ENCODE measurements at regions not wholly inside any gene's neighbourhood (a gene's known extent, or its start where the extent isn't known, plus 50 kb on each side); places are given as distances from the start of the nearest gene placed in this dataset.
"Not testable (repeated sequence)": the region's sequence is repeated elsewhere in the genome, so short reads cannot be mapped to it uniquely, and the experiment has no call there.

DNA sequence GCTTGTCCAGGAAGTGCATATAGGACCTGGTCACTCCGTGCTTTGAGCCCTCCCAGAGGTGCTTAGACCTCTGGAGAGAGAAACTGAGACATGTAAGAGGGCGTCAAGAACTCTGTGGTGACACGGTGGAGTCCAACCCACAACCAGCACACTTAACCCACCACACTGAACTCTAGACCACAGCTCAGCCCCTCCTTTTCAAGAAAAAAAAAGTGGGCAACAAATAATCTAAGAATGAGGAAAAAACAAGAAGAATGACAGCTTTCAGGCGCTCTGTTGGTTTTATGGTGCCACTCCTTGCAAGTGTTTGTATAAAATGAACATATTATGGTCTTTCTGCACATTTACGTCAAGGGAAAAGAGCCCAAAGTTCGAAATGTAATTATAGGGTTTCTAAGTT, 50.2 kb upstream of the SNAPC3 start:
- DNase-seq = no peak

DNA sequence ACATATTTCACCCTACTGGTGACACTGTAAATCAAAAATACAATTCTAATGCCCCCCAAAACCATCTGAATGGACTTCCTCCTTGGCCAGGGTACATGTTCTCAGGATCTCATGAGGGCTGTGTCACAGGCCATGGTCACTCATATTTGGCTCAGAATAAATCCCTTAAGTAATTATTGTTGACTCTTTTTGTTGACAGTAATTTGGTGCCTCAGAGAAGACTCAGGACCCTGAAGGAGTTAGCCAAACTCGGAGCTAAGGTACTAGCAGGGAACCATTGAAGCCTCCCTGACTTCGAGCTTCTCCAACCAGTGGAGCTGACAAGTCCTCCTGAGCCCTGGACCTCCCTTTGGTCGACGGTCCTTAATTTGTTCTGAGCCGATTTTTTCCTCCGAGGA, 51.2 kb upstream of the SNAPC3 start:
- DNase-seq = no peak

DNA sequence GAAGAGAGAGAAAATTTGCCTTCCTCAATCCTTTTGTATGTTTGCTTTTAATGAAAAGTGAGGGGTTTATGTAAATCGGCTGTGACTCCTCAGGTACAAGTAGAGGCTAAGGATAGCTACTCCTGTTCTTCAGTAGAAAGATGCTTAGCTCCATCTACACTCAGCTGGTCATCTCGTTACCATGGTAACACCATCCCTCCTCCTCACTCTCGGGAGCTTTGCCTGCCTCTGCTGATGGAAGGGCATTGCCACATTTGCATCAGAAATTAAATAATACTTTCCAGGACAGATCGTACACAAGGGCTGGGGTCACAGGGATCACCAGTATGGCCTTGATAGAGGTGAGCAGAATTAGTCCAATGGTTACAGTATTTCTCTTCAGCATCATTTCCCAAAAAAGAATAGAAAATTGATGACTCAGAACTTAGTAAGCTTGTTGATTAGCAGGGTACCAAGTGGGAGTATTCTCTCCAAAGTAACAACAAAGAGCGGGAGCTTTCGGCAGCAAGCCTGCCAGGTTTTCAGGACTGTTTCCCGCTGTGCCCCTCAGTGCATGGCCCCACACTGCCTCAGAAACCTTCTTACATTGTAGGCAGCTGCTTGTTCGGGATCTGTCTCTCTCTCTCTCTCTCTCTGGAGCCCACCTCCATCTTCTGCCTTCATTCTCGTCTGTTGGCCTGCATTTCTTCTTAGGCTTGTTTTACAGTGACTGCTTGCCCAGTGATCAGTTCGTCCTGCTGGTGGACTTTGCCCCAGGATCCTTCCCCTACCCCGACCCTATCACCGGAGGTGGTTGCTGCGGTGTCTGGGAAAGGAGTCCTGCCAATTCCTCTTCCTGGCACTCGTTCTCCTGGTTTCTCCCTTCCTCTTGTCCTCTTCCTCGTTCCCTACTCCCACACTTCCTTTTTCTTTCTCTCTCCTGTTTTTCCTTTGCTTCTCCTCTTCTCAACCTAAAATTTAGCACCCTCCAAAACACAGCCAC, 51.9 kb upstream of the SNAPC3 start:
- DNase-seq = no peak

DNA sequence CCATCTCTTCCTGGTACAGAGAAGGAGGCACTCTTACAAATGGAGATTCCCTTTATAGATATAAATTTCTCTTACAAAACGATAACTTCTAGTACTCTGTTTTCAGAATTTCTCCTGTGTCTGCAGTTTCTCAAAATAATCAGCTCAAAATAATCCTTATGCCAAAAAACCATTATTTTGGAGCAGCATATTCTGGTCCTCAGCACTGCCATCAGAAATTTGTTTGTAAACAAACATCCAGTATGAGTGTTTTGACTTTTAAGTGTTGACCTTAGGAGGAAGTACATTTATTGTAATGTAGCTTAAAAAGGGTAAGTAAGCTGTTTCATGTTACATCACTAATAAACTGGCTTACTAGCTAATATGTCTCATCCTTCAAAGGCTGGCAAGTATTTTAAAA, 52.8 kb upstream of the SNAPC3 start:
- DNase-seq = no peak

DNA sequence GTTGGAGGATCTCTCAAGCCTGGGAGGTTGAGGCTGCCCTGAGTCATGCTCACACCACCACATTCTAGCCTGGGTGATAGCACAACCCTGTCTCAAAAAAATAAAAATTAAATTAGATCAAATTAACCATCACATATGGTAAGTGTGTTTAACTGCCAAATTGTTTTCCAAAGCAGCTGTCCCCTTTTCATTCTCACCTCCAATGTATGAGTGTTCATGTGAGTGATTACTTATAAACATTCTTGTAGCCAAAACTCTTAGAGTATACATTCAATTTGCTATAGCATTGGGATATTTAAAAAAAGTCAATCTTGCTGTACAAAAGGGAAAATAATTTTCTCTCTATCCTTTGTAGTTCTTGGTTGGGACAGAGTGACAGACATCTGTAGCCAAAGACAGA, 53.4 kb upstream of the SNAPC3 start:
- no peak for DNase-seq

DNA sequence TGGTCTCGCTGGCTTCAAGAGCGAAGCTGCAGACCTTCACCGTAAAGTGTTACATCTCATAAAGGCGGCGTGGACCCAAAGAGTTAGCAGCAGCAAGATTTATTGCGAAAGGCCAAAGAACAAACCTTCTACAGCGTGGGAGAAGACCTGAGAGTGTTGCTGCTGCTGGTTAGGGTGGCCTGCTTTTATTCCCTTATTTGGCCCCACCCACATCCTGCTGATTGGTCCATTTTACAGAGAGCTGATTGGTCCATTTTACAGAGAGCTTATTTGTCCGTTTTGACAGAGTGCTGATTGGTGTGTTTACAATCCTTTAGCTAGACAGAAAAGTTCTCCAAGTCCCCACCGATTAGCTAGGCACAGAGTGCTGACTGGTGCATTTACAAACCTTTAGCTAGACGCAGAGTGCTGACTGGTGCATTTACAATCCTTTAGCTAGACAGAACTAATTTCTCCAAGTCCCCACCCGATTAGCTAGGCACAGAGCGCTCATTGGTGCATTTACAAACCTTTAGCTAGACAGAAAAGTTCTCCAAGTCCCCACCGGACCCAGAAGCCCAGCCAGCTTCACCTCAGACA, 57.6 kb upstream of the SNAPC3 start:
- DNase-seq = not testable (repeated sequence)

DNA sequence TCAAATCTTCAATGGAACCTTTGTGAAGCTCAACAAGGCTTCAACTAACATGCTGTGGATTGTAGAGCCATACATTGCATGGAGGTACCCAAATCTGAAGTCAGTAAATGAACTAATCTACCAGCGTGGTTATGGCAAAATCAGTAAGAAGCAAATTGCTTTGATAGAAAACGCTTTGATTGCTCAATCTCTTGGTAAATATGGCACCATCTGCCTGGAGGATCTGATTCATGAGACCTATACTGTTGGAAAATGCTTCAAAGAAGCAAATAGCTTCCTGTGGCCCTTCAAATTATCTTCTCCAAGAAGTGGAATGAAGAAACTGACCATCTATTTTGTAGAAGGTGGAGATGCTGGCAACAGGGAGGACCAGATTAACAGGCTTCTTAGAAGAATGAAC, 54.7 kb upstream of the TTC39B start:
- DNase-seq = no peak

DNA sequence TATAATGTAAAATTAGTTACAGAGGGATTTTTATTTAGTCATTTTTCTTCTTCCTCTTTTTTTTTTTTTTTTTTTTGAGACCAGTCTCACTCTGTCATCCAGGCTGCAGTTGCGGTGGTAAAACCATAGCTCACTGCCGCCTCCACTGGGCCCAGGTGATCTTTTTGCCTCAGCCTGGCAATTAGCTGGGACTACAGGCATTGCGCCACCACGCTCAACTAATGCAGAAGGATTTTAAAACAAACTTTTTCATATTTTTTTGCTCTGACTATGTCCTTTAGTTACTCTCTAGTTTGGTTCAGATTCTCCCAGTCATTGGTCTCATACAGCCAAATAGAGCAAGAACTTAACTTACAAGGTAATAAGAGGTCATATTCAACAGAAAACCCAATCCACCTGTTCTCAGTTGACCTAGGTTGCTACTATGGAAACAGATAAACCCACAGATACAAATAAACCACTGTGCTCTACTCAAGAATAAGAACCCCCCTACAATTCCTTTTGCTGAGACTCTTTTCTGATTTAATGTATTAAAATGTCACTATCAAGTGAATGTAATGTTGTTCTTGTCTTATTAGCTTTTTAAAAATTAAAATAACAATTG, 50.1 kb upstream of the TTC39B start:
- peak; percentile 51 for DNase-seq

All from stimulated activated CD8-positive, alpha-beta memory T cell treated with anti-CD3 and anti-CD28 coated beads, Interleukin-4, amount 100 ng/mL, for 48 hours (primary cell).